Fibroblast of villous mesenchyme (primary cell): ENCODE measurements at regions not wholly inside any gene's neighbourhood (a gene's known extent, or its start where the extent isn't known, plus 50 kb on each side); places are given as distances from the start of the nearest gene placed in this dataset.

Experiments used
- DNase-seq: peaks from one replicate; pipeline ENCODE4 v3.0.0-alpha.2; 2010; ENCODE audit warnings: low read depth
- H3K4me3 ChIP-seq: 2 replicates; pipeline ENCODE4 v1.5.1; 2011; ENCODE audit warnings: low read depth, mild to moderate bottlenecking, low read length
- TF ChIP-seq, protein P1 (sequence below): IDR thresholded peaks from 2 replicates; pipeline ENCODE4 v1.5.1; 2012; ENCODE audit warnings: low read depth, mild to moderate bottlenecking, low read length; ENCODE audit not compliant: insufficient read depth

DNA sequence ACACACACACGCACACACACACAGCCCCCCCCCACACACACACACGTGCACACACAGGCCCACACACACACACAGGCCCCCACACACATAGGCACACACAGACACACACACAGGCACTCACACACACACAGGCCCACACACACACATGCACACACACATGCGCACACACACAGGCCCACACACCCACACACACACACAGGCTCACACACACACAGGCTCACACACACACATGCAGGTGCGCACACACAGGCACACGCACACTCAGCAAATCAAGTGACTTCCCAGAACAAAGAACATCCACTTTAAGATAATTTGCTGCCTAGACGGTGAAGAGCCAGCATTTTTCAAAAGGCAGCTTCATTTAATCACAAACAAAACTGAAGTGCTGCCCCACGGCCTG lies 78.5 kb upstream of the FBRSL1 start:
- DNase-seq, result no peak
- TF ChIP-seq, protein P1, sequence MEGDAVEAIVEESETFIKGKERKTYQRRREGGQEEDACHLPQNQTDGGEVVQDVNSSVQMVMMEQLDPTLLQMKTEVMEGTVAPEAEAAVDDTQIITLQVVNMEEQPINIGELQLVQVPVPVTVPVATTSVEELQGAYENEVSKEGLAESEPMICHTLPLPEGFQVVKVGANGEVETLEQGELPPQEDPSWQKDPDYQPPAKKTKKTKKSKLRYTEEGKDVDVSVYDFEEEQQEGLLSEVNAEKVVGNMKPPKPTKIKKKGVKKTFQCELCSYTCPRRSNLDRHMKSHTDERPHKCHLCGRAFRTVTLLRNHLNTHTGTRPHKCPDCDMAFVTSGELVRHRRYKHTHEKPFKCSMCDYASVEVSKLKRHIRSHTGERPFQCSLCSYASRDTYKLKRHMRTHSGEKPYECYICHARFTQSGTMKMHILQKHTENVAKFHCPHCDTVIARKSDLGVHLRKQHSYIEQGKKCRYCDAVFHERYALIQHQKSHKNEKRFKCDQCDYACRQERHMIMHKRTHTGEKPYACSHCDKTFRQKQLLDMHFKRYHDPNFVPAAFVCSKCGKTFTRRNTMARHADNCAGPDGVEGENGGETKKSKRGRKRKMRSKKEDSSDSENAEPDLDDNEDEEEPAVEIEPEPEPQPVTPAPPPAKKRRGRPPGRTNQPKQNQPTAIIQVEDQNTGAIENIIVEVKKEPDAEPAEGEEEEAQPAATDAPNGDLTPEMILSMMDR, result no peak
- no peak overlapping the region for H3K4me3 ChIP-seq

DNA sequence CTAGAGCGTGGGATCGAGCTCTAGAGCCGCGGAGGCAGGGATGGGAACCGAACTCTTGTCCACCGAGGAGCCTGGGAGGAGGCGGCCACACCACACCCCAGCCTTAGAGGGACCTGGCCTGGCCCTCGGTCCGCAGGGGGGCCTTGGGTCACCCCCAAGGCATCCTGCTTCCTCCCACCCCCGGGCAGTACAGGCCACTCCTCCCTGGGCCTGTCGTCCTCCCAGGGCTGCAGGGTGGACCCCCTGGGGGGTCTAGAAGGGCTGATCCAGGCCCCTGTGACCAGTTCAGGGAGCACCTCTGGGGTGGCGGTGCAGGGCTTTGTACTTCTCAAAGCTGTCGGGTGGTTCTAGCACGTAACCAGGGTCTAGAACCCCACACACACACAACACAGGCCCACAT lies 79.1 kb upstream of the FBRSL1 start:
- TF ChIP-seq, protein P1, result no peak
- no peak for DNase-seq
- H3K4me3 ChIP-seq, result no peak overlapping the region

DNA sequence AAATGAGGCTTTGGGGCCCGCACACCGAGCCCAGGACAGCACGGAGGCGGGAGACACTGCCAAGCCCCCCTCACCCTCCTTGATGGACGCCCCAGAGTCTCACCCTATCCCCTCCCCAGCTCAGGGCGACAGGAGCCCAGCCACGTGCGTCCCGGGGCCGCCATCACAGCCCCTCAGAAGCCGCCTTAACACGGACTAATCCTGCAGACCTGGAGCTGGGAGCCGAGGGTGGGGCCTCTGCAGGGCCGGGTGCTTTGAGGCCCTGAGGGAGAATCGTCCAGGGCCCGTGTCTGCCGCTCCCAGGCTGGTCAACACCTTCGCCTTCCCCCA lies 79.7 kb upstream of the FBRSL1 start:
- no peak for DNase-seq
- TF ChIP-seq, protein P1, result no peak
- no peak overlapping the region for H3K4me3 ChIP-seq

DNA sequence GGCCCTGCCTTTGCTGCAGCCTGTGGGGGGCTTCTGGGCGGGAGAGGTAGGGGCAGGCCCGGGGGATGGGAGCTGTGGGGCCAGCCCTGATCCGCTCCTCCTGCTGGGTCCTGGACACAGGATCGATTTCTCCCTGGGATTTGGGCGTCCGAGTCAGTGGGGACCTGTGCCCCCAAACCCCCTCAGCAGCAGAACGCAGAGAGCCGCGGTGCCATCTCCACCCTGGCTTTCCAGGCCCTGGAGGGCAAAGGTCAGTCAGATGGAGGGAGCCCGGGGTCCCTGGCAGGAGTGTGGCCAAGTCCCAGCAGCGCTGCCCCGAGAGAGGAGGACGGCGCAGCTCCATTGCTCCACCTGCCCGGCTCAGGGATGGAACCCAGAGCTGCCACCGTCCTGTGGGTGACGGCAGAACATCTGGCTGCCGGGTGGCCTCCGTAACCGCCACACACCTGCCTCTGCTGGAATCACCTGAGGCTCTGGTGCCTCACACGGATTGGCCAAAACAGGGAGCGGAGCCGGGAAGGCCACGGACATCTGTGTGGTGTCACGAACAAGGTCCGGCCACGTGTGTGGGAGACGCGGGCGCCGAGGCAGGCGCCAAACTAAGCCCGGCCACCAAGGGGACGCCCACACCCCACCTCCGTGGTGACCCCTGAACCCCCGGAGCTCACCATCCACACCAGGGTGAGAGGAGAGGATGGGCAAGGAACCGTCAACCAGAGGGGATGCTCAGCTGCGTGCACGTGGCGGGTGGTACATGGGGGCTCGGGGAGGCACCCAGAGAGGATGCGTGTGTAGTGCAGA lies 80.3 kb upstream of the FBRSL1 start:
- TF ChIP-seq, protein P1, result no peak
- DNase-seq, result no peak
- H3K4me3 ChIP-seq, result no peak overlapping the region

DNA sequence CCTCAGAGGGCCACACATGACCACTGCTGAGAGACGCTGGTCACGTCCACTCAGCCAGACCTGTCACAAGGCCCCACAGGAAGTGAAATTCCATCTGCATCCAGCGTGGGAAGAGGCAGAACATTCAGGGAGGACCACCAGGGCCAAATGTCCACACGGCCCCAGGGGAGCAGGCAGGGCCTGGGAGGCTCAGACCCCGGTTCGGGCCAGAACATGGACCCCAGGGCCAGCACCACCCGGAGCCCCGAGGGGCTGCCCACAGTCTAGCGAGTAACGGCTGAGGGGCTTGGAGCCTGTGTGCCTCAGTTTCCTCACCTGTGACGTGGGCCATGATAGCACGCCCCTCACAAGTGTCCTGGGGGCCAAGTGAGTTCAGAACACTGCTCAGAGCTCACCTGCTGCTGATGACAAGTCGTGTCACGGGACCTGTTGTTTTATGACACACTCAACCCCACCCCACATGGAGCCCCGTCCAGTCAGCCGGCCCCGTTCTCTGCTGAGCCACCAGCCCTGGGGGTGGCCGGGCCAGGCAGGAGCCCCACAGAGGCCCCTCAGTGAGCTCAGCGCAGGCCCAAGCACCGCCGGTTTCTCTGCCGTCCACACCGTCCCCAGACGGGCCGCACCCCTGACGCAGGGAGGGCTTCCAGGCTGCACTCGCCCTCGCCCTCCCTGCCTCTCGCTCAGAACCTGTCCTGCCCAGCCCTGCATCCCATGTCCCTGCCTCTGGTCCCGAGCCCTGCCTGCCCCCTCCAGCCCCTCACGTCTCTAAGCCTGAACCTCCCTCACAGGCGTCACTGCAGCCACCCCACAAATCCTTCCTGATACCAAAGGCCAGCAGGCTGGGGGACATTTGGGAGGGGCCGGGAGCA lies 79.5 kb upstream of the GALNT9 start:
- DNase-seq, result no peak
- H3K4me3 ChIP-seq, result no peak overlapping the region
- TF ChIP-seq, protein P1, result no peak

DNA sequence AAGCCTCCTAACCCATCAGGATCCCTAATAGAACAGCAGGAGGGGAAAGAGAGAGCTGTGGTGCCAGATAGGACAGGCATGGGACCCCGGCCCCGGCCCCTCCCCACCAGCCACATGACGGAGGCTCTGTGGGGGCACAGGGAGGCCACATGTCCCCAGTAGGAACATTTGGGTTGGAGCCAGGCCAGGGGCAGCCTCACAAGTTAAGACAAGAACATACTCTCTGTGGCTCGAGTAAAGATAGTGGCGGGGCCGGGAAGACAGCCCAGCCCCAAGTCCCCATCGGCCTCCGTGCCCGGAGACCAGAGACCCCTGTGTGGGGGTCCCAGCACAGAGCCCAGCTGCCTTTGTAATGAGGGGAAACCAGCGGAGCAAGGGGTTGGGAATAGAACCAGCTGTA lies 78.6 kb upstream of the GALNT9 start:
- TF ChIP-seq, protein P1, result no peak
- no peak for DNase-seq
- H3K4me3 ChIP-seq, result no peak overlapping the region
